CD14-positive monocyte (primary cell): ENCODE measurements at regions not wholly inside any gene's neighbourhood (a gene's known extent, or its start where the extent isn't known, plus 50 kb on each side); places are given as distances from the start of the nearest gene placed in this dataset.
A peak's percentile ranks its signal among the peaks of the same experiment; 100 is the strongest.

Experiments used
- DNase-seq, 3 donors: peaks; one replicate each; pipeline ENCODE4 v3.0.0-alpha.2; 2011 to 2022
- H2AFZ ChIP-seq: 2 replicates; pipeline ENCODE4 v1.6.0; 2012; ENCODE audit warnings: mild to moderate bottlenecking, low read depth, low read length, inconsistent platforms; ENCODE audit not compliant: insufficient read depth, poor library complexity, severe bottlenecking
- H3K27ac ChIP-seq, 2 donors: 1 replicate in 1 of 2; 2 replicates in 1 of 2; pipeline ENCODE4 v1.5.1; 2012 to 2013; ENCODE audit warnings: low read length in 2 of 2, control low read depth in 1 of 2, inconsistent platforms in 1 of 2, low read depth in 1 of 2, mild to moderate bottlenecking in 1 of 2
- H3K27me3 ChIP-seq, 2 donors: one replicate each; pipeline versions ENCODE4 v1.6.0 to v1.6.1; 2011 to 2013; ENCODE audit warnings: low read length in 2 of 2; ENCODE audit not compliant: control insufficient read depth in 2 of 2, insufficient read depth in 2 of 2
- H3K36me3 ChIP-seq, 2 donors: replicated peaks in 1 of 2; 1 replicate in 1 of 2; 2 replicates in 1 of 2; pipeline versions ENCODE4 v1.5.1 to v1.6.1; 2012 to 2013; ENCODE audit warnings: low read length in 2 of 2, control low read depth in 1 of 2, inconsistent platforms in 1 of 2, mild to moderate bottlenecking in 1 of 2; ENCODE audit not compliant: insufficient read depth in 2 of 2, control insufficient read depth in 1 of 2
- H3K4me1 ChIP-seq, 2 donors: 1 replicate in 1 of 2; 2 replicates in 1 of 2; pipeline versions ENCODE4 v1.5.1 to v1.6.1; 2012 to 2013; ENCODE audit warnings: low read length in 2 of 2, control low read depth in 1 of 2, inconsistent platforms in 1 of 2, mild to moderate bottlenecking in 1 of 2, moderate library complexity in 1 of 2; ENCODE audit not compliant: insufficient read depth in 2 of 2, control insufficient read depth in 1 of 2
- H3K4me2 ChIP-seq: replicated peaks from 2 replicates; pipeline ENCODE3; 2012; ENCODE audit warnings: low read length, moderate library complexity, mild to moderate bottlenecking; ENCODE audit not compliant: poor library complexity, severe bottlenecking; ENCODE audit errors: extremely low read depth
- H3K4me3 ChIP-seq, 3 experiments: fragments of 200-600 bp in 1 of 3; sonication (generic) in 1 of 3; replicated peaks in 1 of 3; 1 replicate in 2 of 3; 2 replicates in 1 of 3; pipeline ENCODE4 v1.5.1; 2011 to 2013; ENCODE audit warnings: low read length in 3 of 3, mild to moderate bottlenecking in 3 of 3, control low read depth in 2 of 3, low read depth in 2 of 3, inconsistent platforms in 1 of 3, moderate library complexity in 1 of 3
- H3K79me2 ChIP-seq: 2 replicates; pipeline ENCODE4 v1.6.0; 2012; ENCODE audit warnings: mild to moderate bottlenecking, control low read depth, inconsistent platforms, low read length, moderate library complexity; ENCODE audit not compliant: insufficient read depth
- H3K9ac ChIP-seq: 2 replicates; pipeline ENCODE4 v1.6.0; 2017; ENCODE audit warnings: low read length, mild to moderate bottlenecking; ENCODE audit not compliant: insufficient read depth, poor library complexity, severe bottlenecking
- H3K9me3 ChIP-seq, 2 donors: replicated peaks in 1 of 2; 1 replicate in 1 of 2; 2 replicates in 1 of 2; pipeline versions ENCODE4 v1.5.1 to v1.6.1; 2012 to 2013; ENCODE audit warnings: low read length in 2 of 2, control low read depth in 1 of 2; ENCODE audit not compliant: control insufficient read depth in 1 of 2, insufficient read depth in 1 of 2
- H4K20me1 ChIP-seq: 2 replicates; pipeline ENCODE4 v1.6.0; 2012; ENCODE audit warnings: mild to moderate bottlenecking, low read length, control low read depth, moderate library complexity; ENCODE audit not compliant: insufficient read depth
- H3K27ac Mint-ChIP-seq, 7 donors: one replicate each; pipeline ENCODE4 v1.8.0; 2020; ENCODE audit warnings: mild to moderate bottlenecking in 7 of 7, mixed read lengths in 7 of 7, moderate library complexity in 6 of 7, inconsistent platforms in 2 of 7
- H3K27me3 Mint-ChIP-seq, 3 donors: one replicate each; pipeline ENCODE4 v1.8.0; 2021 to 2022; ENCODE audit warnings: low read depth in 3 of 3, mild to moderate bottlenecking in 3 of 3, mixed read lengths in 3 of 3, moderate library complexity in 3 of 3, inconsistent platforms in 1 of 3
- H3K36me3 Mint-ChIP-seq, 2 donors: one replicate each; pipeline ENCODE4 v1.8.0; 2020; ENCODE audit warnings: mixed read lengths in 2 of 2, inconsistent platforms in 1 of 2, mild to moderate bottlenecking in 1 of 2
- H3K4me1 Mint-ChIP-seq: one replicate; pipeline ENCODE4 v1.8.0; 2020; ENCODE audit warnings: mild to moderate bottlenecking, mixed read lengths
- H3K4me3 Mint-ChIP-seq, 2 donors: one replicate each; pipeline ENCODE4 v1.8.0; 2020; ENCODE audit warnings: mild to moderate bottlenecking in 2 of 2, mixed read lengths in 2 of 2, moderate library complexity in 1 of 2
- H3K9me3 Mint-ChIP-seq, 7 donors: one replicate each; pipeline ENCODE4 v1.8.0; 2020 to 2022; ENCODE audit warnings: mixed read lengths in 7 of 7, mild to moderate bottlenecking in 6 of 7, moderate library complexity in 6 of 7, inconsistent platforms in 2 of 7
- CTCF ChIP-seq: fragments of 200-600 bp; IDR thresholded peaks from one replicate; pipeline ENCODE4 v1.8.0; 2022; ENCODE audit warnings: antibody characterized with exemption, mild to moderate bottlenecking
- WGBS: methylation state at CpG from one replicate; pipeline ENCODE4 v1.1.5; 2013; ENCODE audit warnings: missing lambda C conversion rate; ENCODE audit not compliant: insufficient coverage; 5-methylcytosine and 5-hydroxymethylcytosine counted together
- intact Hi-C, 2 donors: fragments of 100-400 bp; cut with micrococcal nuclease; formaldehyde crosslinking; loops; one replicate each; pipeline versions ENCODE4 v1.15.0 to v1.15.1; 2023

- H4K20me1 ChIP-seq, result no peaks in the 10 kb centered on the region
- intact Hi-C loops, result no loop called here
- 90% methylated on average over 5 of the region's 7 CpGs for WGBS
- no peaks in the 10 kb centered on the region for H3K4me1 Mint-ChIP-seq
- H3K27me3 Mint-ChIP-seq, result no peaks in the 10 kb centered on the region
- H3K4me3 ChIP-seq, result no peak overlapping the region
- H3K27ac Mint-ChIP-seq, result peak overlapping the region in 1 of 7 donors; percentile 47
- H3K27ac ChIP-seq, result no peak overlapping the region
- no peak overlapping the region for H3K4me2 ChIP-seq
- no peaks in the 10 kb centered on the region for H3K27me3 ChIP-seq
- no peak for TF ChIP-seq CTCF
- no peak overlapping the region for H2AFZ ChIP-seq
- no peak overlapping the region for H3K4me3 Mint-ChIP-seq
- no peaks in the 10 kb centered on the region for H3K36me3 ChIP-seq
- H3K9me3 Mint-ChIP-seq, result peaks cover 0 to 2% (median 0%) of the 10 kb centered on the region in 7 donors
- no peak overlapping the region for H3K9ac ChIP-seq
- no peaks in the 10 kb centered on the region for H3K4me1 ChIP-seq
- H3K9me3 ChIP-seq, result no peaks in the 10 kb centered on the region
- H3K79me2 ChIP-seq, result no peaks in the 10 kb centered on the region
- H3K36me3 Mint-ChIP-seq, result no peaks in the 10 kb centered on the region
- DNase-seq, result no peak
Measured at GRCh38 chr9:118785456-118785855, 583.8 kb downstream of the BRINP1 start.

GRCh38 chr9:118786877-118787276 is 582.4 kb downstream of the BRINP1 start:
- H3K9ac ChIP-seq, result no peak overlapping the region
- H3K36me3 Mint-ChIP-seq, result no peaks in the 10 kb centered on the region
- H3K27ac Mint-ChIP-seq, result no peak overlapping the region
- H3K4me1 Mint-ChIP-seq, result no peaks in the 10 kb centered on the region
- WGBS, result 71% methylated on average over 3 of the region's 3 CpGs
- no peaks in the 10 kb centered on the region for H3K9me3 ChIP-seq
- H2AFZ ChIP-seq, result no peak overlapping the region
- DNase-seq, result no peak
- no peak overlapping the region for H3K4me3 ChIP-seq
- no peak overlapping the region for H3K27ac ChIP-seq
- intact Hi-C loops, result no loop called here
- H3K36me3 ChIP-seq, result no peaks in the 10 kb centered on the region
- no peak overlapping the region for H3K4me3 Mint-ChIP-seq
- no peaks in the 10 kb centered on the region for H3K79me2 ChIP-seq
- no peak overlapping the region for H3K4me2 ChIP-seq
- no peak for TF ChIP-seq CTCF
- no peaks in the 10 kb centered on the region for H4K20me1 ChIP-seq
- H3K9me3 Mint-ChIP-seq, result peaks cover 0 to 2% (median 0%) of the 10 kb centered on the region in 7 donors
- no peaks in the 10 kb centered on the region for H3K4me1 ChIP-seq
- no peaks in the 10 kb centered on the region for H3K27me3 ChIP-seq
- no peaks in the 10 kb centered on the region for H3K27me3 Mint-ChIP-seq
